Stomach (tissue), 8 donors: ENCODE measurements at regions not wholly inside any gene's neighbourhood (a gene's known extent, or its start where the extent isn't known, plus 50 kb on each side); places are given as distances from the start of the nearest gene placed in this dataset.
"Not testable (repeated sequence)": the region's sequence is repeated elsewhere in the genome, so short reads cannot be mapped to it uniquely, and the experiment has no call there.

ENCODE experiments used
- DNase-seq, 2 donors: peaks; one replicate each; pipeline versions ENCODE4 v3.0.0 to v3.0.0-alpha.2; 2013 to 2019
- H3K27ac ChIP-seq, 5 donors: fragments of 200-600 bp in 4 of 5; sonication (generic) in 4 of 5; one replicate each; pipeline ENCODE4 v1.5.1; 2013 to 2019; ENCODE audit warnings: mild to moderate bottlenecking in 1 of 5, moderate library complexity in 1 of 5
- H3K27me3 ChIP-seq, 3 donors: fragments of 200-600 bp; sonication (generic); one replicate each; pipeline ENCODE4 v1.5.1; 2017 to 2019; ENCODE audit warnings: mixed run types in 1 of 3
- H3K36me3 ChIP-seq, 4 donors: fragments of 200-600 bp; sonication (generic); 1 replicate in 3 of 4; 2 replicates in 1 of 4; pipeline ENCODE4 v1.5.1; 2016 to 2019
- H3K4me1 ChIP-seq, 4 donors: fragments of 200-600 bp; sonication (generic); one replicate each; pipeline ENCODE4 v1.5.1; 2016 to 2019
- H3K4me3 ChIP-seq, 4 donors: fragments of 200-600 bp; sonication (generic) in 3 of 4; one replicate each; pipeline ENCODE4 v1.5.1; 2016 to 2019; ENCODE audit warnings: mild to moderate bottlenecking in 1 of 4
- H3K9me3 ChIP-seq, 4 donors: fragments of 200-600 bp; sonication (generic); one replicate each; pipeline ENCODE4 v1.5.1; 2016 to 2019
- CTCF ChIP-seq, 7 experiments: fragments of 450-650 bp in 4 of 7; fragments of 200-600 bp in 3 of 7; sonication (generic) in 3 of 7; IDR thresholded peaks; one replicate each; pipeline ENCODE4 v1.5.1; 2016 to 2019; ENCODE audit warnings: antibody characterized with exemption in 7 of 7, control low read depth in 2 of 7, mild to moderate bottlenecking in 1 of 7
- EP300 ChIP-seq: sonication (generic); formaldehyde crosslinking; IDR thresholded peaks from one replicate; pipeline ENCODE4 v1.6.1; 2017; ENCODE audit warnings: antibody characterized with exemption
- POLR2A ChIP-seq, 4 donors: fragments of 450-650 bp; IDR thresholded peaks; one replicate each; pipeline ENCODE4 v1.6.1; 2016; ENCODE audit warnings: antibody characterized with exemption in 4 of 4, control low read depth in 2 of 4, mild to moderate bottlenecking in 1 of 4, moderate library complexity in 1 of 4
- POLR2AphosphoS5 ChIP-seq, 3 donors: sonication (generic); formaldehyde crosslinking; IDR thresholded peaks; one replicate each; pipeline ENCODE4 v1.6.1; 2016; ENCODE audit warnings: antibody characterized with exemption in 3 of 3
- WGBS, 5 donors: extraction: QIAGEN DNeasy Blood & Tissue Kit in 3 of 5; methylation state at CpG; one replicate each; pipeline versions ENCODE4 v1.1.5 to v1.1.7; 2013 to 2018; 5-methylcytosine and 5-hydroxymethylcytosine counted together
- intact Hi-C: fragments of 100-400 bp; cut with DNase I; formaldehyde crosslinking; loops from one replicate; pipeline ENCODE4 v1.15.1; 2023; ENCODE audit warnings: low total_unique reads
- donor health status: healthy with polysubstance abuse.
- donor health status: Bipolar disorder and iron deficiency.
- donor health status: healthy.

- H3K9me3 ChIP-seq: peaks cover 0 to 15% (median 11%) of the 10 kb centered on the region in 4 donors
- no peaks in the 10 kb centered on the region for H3K4me1 ChIP-seq
- DNase-seq: peak in 1 of 2 donors; percentile 7
- H3K36me3 ChIP-seq: no peaks in the 10 kb centered on the region
- no peak for TF ChIP-seq EP300
- TF ChIP-seq POLR2AphosphoS5 (IDR thresholded peaks at IDR 0.05): no peak
- no peak for TF ChIP-seq CTCF (IDR thresholded peaks at IDR 0.05)
- no peak for TF ChIP-seq POLR2A (IDR thresholded peaks at IDR 0.05)
- H3K4me3 ChIP-seq: no peak overlapping the region
- no peaks in the 10 kb centered on the region for H3K27me3 ChIP-seq
- intact Hi-C loops: no loop called here
- H3K27ac ChIP-seq: no peak overlapping the region
- 50 to 75% (median 57%) methylated on average over 3 of the region's 3 CpGs for WGBS, 5 donors
These were observed 259.1 kb upstream of the RBMS1 start for GRCh38 chr2:160752475-160753330.

- Histone ChIP-seq H3K4me3 (no peak overlapping the region), H3K9me3 (peaks cover 0 to 15% (median 11%) of the 10 kb centered on the region in 4 donors), H3K4me1 (no peaks in the 10 kb centered on the region), H3K27me3 (no peaks in the 10 kb centered on the region), H3K36me3 (no peaks in the 10 kb centered on the region), H3K27ac (no peak overlapping the region)
- intact Hi-C loops: no loop called here
- TF ChIP-seq CTCF (IDR thresholded peaks at IDR 0.05): no peak
- TF ChIP-seq POLR2AphosphoS5 (IDR thresholded peaks at IDR 0.05): no peak
- TF ChIP-seq POLR2A (IDR thresholded peaks at IDR 0.05): no peak
- no peak for TF ChIP-seq EP300
- DNase-seq: no peak
These were observed 259.7 kb upstream of the RBMS1 start for GRCh38 chr2:160753331-160753654.

GRCh38 chr2:160753960-160754359 lies 260.4 kb upstream of the RBMS1 start:
- H3K27me3 ChIP-seq: no peaks in the 10 kb centered on the region
- intact Hi-C loops: no loop called here
- no peaks in the 10 kb centered on the region for H3K4me1 ChIP-seq
- no peak overlapping the region for H3K4me3 ChIP-seq
- H3K27ac ChIP-seq: no peak overlapping the region
- peaks cover 0 to 15% (median 11%) of the 10 kb centered on the region in 4 donors for H3K9me3 ChIP-seq
- DNase-seq: no peak
- TF ChIP-seq CTCF (IDR thresholded peaks at IDR 0.05) (no peak), POLR2A (IDR thresholded peaks at IDR 0.05) (no peak), POLR2AphosphoS5 (IDR thresholded peaks at IDR 0.05) (no peak), EP300 (no peak)
- H3K36me3 ChIP-seq: no peaks in the 10 kb centered on the region

GRCh38 chr2:160756481-160756880 lies 262.9 kb upstream of the RBMS1 start:
- Histone ChIP-seq H3K27ac (no peak overlapping the region), H3K4me1 (no peaks in the 10 kb centered on the region), H3K36me3 (no peaks in the 10 kb centered on the region), H3K4me3 (no peak overlapping the region), H3K9me3 (peaks cover 0 to 15% (median 11%) of the 10 kb centered on the region in 4 donors), H3K27me3 (no peaks in the 10 kb centered on the region)
- intact Hi-C loops: no loop called here
- TF ChIP-seq POLR2AphosphoS5 (IDR thresholded peaks at IDR 0.05): no peak
- no peak for TF ChIP-seq EP300
- TF ChIP-seq POLR2A (IDR thresholded peaks at IDR 0.05): no peak
- TF ChIP-seq CTCF (IDR thresholded peaks at IDR 0.05): no peak
- DNase-seq: no peak

- WGBS, 5 donors: 91 to 94% (median 93%) methylated on average over 19 to 26 of the region's 26 CpGs
These were observed 269.0 kb upstream of the RBMS1 start for GRCh38 chr2:160762493-160763128.

More at GRCh38 chr2:160762493-160763128, 269.0 kb upstream of the RBMS1 start:
- H3K9me3 ChIP-seq, H3K27me3 ChIP-seq, H3K27ac ChIP-seq, intact Hi-C loops, H3K4me1 ChIP-seq, H3K4me3 ChIP-seq, H3K36me3 ChIP-seq, DNase-seq: not testable (repeated sequence)
